GM21423 (cell line): ENCODE measurements at regions not wholly inside any gene's neighbourhood (a gene's known extent, or its start where the extent isn't known, plus 50 kb on each side); places are given as distances from the start of the nearest gene placed in this dataset.
A peak's percentile ranks its signal among the peaks of the same experiment; 100 is the strongest.

Experiments
- ATAC-seq: cut with Tn5 transposase; IDR thresholded peaks from one replicate; pipeline ENCODE4 v1.9.1; 2021; ENCODE audit warnings: mild to moderate bottlenecking, moderate library complexity; ENCODE audit not compliant: unreplicated experiment

- ATAC-seq = peak; percentile 39
Observed at GRCh38 chr1:178973652-178974101, 52.0 kb upstream of the FAM20B start.
